Left cardiac atrium (tissue), 4 donors: ENCODE measurements at regions not wholly inside any gene's neighbourhood (a gene's known extent, or its start where the extent isn't known, plus 50 kb on each side); places are given as distances from the start of the nearest gene placed in this dataset.
"Not testable (repeated sequence)": the region's sequence is repeated elsewhere in the genome, so short reads cannot be mapped to it uniquely, and the experiment has no call there.

Source experiments
- ATAC-seq, 2 donors: fragments of 200-7000 bp; cut with Tn5 transposase; one replicate each; pipeline ENCODE4 v1.9.1; 2020; ENCODE audit warnings: mild to moderate bottlenecking in 2 of 2, moderate library complexity in 2 of 2
- DNase-seq: peaks from one replicate; pipeline ENCODE4 v3.0.0-alpha.2; 2020
- intact Hi-C, 2 donors: fragments of 100-400 bp; cut with DNase I; formaldehyde crosslinking; loops; one replicate each; pipeline versions ENCODE4 v1.14.1 to v1.15.1; 2022 to 2023
- donor health status: DM: no; HTN: yes; CAD: no.
- donor health status: DM: no; HTN: yes; CAD: no; lungs with severe emphysema.
- donor health status: DM: yes; HTN: yes; CAD: no.
- donor health status: Dilated cardiomyopathy.

DNA sequence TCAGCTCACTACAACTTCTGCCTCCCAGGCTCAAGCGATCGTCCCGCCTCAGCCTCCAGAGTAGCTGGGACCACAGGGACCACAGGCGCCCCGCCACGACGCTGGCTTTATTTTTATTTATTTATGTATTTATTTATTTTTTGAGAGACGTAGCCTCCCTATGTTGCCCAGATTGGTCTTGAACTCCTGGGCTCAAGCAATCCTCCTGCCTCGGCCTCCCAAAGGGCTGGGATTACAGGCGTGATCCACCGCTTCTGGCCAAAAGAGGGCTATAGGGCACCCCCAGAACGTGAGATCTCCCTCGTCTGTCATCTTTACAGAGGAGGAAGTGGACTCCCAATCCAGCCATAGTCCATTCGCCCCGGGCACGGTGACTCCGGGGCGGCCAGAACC, 125.1 kb upstream of the PTPN20 start:
- DNase-seq, ATAC-seq, intact Hi-C loops: not testable (repeated sequence)

DNA sequence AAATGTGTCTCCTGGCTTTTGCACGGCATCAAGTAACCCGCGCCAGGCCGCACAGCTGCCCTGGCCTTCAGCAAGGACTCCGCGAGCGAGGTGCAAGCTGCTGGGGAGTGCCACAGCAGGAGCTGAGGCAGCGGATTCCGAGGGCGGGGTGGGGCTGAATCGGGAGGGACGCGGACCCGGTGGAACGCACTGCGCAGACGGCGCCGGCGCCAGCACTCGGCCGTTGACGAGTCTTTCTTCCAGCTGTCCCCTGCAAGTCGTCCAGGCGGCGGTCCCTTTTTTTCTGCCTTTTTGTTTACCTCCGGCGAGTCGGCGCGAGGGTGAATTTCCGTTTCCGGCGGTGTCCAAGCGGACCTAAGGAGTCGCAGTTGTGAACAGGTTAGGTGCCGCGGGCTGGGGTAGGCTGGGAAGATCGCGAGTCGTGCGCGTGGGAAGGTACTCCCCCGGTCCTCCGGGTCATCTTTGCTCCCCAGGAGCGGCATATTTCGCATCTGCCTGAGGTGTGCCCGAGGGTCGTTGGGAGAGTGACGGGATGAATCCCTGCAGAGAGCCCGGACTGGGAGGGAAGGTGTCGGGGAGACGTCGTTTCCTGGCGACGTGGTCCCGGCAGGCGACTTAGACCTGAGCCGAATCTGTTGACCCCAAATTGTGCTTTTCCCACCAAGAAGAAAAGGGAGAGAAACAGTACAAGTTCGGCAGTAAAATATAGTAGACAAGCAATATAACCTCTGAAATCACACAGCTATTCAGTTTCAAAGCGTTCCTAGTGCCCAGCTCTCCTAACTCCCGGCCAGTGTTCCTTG, 124.5 kb upstream of the PTPN20 start:
- ATAC-seq (peak; percentile 90 to 94), DNase-seq (peak; percentile 72)
- intact Hi-C loops, result not testable (repeated sequence)

DNA sequence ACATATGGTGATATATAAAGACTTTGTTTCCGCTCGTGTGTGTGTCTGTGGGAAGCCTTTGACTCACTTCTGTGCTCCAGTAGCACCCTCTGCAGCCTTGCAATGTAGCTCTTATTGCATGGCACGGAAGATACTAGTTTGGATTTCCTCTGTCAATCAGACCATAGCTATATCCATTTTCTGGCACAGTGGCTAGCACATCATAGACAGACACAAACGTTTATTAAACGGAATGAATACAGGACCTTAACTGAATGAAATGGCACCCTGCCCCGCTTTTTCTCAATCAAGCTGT, 124.0 kb upstream of the PTPN20 start:
- ATAC-seq (peak; percentile 61), DNase-seq (no peak)
- intact Hi-C loops, result no loop called here

DNA sequence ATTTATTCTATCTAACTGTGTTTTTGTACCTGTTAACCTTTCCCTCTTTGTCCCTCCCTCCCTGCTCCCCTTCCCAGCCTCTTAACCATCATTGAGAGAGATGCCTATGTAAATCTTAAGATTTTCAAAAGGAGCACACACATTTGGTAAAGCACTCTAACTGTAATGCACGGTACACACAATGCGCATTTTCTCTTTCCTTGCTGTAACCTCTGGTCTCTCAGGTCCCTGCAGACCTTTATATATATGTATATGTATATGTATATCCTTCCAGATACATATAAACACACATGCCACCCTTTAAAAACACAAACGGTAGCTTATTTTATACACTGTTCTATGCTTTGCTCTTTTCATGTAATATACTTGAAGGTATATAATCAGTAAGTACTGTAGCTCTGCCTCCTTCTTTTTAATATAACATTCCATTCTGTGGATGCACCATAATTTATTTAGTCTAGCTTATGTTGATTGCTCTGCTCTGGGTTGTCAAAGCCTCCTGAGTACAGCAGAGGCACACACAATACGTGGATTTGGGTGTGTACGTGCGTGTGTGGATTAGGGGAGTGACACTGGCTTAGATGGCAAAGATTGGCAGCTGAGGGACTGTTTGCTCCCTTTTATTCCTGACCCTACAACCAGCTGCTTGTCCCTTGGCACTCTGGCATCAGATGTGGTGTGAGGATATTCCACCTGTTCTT, 118.4 kb upstream of the PTPN20 start:
- intact Hi-C loops, DNase-seq, ATAC-seq: not testable (repeated sequence)

DNA sequence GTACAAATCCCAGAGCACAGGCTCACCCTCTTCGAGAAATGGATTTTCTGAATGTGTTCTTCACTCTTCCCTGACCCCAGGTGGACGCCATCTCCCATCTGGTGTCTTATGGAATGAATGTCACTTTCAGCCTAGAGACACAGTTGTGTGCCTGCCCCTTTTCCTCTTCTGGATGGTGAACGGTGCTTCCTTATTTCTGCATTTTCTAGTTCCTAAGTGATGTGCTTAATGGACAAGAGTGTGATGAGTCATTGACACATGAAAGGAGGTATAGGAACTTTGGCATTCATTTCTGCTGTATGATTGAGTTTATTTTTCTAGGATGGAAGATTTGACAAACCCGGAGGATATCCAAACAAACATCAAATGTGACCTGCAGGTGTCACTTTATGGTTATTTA, 114.9 kb upstream of the PTPN20 start:
- intact Hi-C loops, ATAC-seq, DNase-seq: not testable (repeated sequence)

DNA sequence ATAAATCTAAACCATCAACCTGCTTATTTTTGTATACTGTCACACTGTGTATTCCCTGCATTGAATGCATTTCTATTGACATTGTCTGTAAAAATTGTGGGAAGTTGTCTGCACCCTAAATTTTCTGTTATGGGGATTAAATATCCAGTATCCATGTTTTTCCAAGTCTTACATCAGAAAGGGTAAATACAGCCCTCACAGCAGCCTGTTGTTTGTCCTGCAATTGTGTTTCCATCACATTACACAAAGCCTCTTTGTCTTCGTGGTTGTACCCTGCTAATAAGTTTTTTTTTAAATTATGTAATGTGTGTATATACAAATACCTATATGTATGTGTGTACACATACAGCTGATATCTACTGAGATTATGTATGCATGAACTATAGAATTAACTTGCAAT, 109.2 kb upstream of the PTPN20 start:
- ATAC-seq, DNase-seq, intact Hi-C loops: not testable (repeated sequence)

DNA sequence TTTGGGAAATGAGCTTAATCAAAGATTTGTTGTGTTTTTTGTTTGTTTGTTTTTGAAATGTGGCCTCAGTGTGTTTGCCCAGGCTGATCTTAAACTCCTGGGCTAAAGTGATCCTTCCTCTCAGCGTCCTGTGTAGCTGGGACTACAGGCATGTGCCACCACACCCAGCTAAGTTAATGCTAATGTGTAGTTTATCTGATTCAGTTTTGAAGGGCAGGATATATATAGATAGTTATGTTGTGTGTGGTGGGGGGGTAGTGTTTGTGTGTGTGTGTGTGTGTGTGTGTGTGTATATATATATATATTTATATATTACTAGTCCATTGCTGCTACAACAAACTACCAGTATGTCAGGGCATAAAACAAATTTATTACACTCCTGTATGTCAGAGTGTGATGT, 108.1 kb upstream of the PTPN20 start:
- intact Hi-C loops, ATAC-seq, DNase-seq: not testable (repeated sequence)

DNA sequence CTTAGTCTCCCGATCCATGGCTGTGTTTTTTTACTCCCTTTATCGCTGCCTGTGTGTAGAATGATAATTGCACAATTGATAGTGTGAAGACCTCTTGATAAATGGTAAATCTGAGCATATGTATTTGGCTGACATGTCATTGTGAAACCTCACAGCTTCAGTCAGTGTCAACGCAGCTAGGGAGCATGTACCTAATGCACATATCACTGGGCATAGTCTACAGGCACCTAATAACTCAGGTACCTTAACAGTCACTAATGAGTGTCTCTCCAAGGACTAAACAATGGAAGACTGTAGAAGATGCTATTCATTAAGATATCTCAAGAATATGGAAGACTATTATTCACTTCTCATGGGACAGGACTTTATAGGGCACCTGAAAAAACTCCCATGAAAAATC, 101.0 kb upstream of the PTPN20 start:
- intact Hi-C loops, DNase-seq, ATAC-seq: not testable (repeated sequence)

DNA sequence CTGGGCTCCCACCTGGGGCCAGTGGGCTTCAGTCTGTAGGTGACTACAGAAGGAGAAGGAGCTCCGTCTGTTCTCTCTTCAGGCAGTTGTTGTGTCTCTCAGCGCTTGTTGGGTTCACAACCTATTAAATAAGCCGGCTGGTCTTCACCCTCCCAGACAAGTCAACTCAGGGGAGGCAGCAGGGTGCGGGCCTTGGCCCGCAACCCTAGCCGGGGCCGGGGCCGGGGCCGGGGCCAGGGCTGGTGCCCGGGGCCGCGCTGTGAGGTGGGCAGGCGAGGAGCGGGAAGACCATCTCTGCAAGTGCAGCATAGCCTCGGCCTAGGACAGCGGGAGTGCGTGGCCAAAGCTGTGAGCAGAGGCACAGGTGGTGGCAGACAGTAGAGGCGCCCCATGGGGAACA, 95.1 kb upstream of the PTPN20 start:
- ATAC-seq, DNase-seq, intact Hi-C loops: not testable (repeated sequence)

DNA sequence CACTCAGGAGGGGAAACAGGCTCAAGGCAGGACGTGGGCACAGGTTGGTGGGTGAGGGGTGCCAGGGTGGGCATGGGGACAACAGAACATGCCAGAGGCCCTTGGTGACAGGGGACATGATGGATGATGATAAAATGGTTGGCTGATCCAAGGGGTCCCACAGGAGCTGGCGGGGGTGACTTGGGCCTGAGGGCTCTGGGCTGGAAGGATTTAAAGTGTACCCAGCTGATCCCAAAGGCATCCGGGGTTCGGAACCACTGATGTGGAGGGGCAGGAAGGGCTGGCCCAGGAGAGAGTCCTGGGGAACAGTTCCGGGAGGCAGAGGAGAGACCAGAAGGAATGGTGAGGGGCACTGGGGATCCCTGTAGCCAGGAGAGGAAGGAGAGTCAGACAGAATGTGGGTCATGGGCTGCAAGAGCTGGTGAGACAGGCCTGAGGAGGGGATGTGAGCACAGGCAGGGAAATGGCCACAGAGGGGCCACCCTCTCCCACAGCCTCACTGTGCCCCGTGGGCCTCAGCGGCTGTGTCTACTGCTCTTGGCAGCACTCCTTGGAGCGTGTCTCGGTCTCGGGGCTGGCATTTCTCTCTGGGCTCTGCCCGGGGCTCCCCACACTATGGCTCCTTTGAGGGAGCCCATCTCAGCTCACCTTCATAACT, 70.7 kb upstream of the PTPN20 start:
- DNase-seq, intact Hi-C loops, ATAC-seq: not testable (repeated sequence)

DNA sequence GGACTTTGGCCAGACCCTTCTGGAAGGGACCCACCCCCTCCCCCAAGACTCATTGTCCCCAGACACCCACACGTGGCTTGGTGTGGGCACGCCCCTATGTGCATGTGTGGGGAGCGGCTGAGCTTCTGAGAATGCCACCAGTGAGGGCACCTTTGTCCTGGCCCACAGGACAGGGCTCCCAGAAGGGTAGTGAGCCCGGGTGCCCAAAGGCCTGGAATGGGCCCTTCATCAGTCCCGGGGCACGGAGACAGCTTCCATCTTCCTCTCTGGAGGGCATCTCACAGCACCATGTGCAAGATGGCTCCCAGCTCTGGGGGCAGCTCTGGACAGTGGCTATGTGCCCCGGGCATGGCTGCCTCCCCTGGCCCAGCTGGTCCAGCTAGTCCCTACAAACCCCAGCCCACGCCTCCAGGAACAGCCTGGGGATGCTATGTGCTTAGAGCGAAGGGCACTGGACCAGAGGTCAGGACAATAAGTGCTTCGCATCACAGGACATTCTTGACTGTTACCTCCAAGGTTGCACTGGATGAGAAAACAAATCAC, 70.1 kb upstream of the PTPN20 start:
- intact Hi-C loops, ATAC-seq, DNase-seq: not testable (repeated sequence)

DNA sequence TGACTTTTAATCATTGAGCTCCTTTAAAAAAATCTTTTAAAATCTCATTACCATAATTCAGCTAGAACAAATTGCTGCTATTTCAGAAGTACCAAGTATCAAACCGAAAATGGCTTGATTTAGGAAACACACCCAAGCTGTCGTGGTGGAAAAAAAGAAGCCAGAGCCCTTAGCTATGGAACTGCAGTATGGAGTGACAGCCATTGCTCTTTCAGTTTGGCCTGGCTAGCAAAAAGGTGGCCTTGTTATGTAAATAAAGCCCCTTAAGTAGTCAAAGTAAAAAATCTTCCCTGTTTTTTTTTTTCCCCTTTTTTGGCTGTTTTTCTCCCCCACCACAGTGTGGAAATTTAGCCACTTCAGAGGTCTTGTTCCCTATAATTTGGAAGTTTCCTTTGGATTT, 66.0 kb upstream of the PTPN20 start:
- DNase-seq, ATAC-seq, intact Hi-C loops: not testable (repeated sequence)

DNA sequence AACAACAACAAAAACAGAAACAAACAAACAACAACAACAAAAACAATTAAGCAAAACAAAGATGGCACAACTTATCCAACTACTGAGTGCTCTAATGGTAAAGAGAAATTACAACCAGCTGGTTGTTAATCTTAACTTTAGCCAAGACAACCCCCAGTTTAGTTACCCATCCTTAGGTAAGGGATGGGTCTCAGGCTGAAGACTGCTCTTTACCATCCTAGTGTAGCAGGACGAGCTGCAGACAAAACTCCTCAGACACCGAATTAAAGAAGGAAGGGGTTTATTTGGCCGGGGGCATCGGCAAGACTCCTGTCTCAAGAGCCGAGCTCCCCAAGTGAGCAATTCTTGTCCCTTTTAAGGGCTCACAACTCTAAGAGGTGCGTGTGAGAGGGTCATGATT, 65.6 kb upstream of the PTPN20 start:
- intact Hi-C loops, DNase-seq, ATAC-seq: not testable (repeated sequence)

DNA sequence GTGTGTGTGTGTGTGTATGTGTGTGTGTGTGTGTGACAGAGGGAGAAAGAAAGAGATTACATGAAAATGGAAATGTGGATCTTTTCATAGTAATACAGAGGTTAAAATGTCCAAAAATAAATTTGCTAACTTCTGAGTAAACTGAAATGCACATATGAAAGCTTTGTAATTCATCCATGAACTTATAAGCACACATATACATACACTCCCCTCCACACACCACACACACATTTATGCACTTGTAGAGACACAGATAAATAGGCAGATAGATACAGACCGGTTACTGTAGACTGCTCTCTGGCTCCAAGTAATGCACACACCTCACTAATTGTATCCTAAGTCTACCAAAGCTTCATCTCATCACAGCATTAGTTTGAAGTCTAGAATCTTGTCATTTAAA, 50.5 kb upstream of the PTPN20 start:
- intact Hi-C loops, ATAC-seq, DNase-seq: not testable (repeated sequence)
